ENCODE measurements at regions not wholly inside any gene's neighbourhood (a gene's known extent, or its start where the extent isn't known, plus 50 kb on each side); places are given as distances from the start of the nearest gene placed in this dataset.
"Not testable (repeated sequence)": the region's sequence is repeated elsewhere in the genome, so short reads cannot be mapped to it uniquely, and the experiment has no call there.

DNA sequence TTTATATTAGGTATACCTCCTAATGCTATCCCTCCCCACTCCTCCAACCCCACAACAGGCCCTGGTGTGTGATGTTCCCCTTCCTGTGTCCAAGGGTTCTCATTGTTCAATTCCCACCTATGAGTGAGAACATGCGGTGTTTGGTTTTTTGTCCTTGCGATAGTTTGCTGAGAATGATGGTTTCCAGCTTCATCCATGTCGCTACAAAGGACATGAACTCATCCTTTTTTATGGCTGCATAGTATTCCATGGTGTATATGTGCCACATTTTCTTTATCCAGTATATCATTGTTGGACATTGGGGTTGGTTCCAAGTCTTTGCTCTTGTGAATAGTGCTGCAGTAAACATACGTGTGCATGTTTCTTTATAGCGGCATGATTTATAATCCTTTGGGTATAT lies 345.1 kb upstream of the FANCL start:
- TF ChIP-seq, protein P1, sequence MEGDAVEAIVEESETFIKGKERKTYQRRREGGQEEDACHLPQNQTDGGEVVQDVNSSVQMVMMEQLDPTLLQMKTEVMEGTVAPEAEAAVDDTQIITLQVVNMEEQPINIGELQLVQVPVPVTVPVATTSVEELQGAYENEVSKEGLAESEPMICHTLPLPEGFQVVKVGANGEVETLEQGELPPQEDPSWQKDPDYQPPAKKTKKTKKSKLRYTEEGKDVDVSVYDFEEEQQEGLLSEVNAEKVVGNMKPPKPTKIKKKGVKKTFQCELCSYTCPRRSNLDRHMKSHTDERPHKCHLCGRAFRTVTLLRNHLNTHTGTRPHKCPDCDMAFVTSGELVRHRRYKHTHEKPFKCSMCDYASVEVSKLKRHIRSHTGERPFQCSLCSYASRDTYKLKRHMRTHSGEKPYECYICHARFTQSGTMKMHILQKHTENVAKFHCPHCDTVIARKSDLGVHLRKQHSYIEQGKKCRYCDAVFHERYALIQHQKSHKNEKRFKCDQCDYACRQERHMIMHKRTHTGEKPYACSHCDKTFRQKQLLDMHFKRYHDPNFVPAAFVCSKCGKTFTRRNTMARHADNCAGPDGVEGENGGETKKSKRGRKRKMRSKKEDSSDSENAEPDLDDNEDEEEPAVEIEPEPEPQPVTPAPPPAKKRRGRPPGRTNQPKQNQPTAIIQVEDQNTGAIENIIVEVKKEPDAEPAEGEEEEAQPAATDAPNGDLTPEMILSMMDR (IDR thresholded peaks at IDR 0.05; ENCODE audit: insufficient read depth, low read length, poor library complexity, severe bottlenecking): not testable (repeated sequence)
- TF ChIP-seq EZH2phosphoT487 (conservative IDR thresholded peaks at IDR 0.05; ENCODE audit: low read length): not testable (repeated sequence)
